SK-N-SH (cell line): ENCODE measurements at regions not wholly inside any gene's neighbourhood (a gene's known extent, or its start where the extent isn't known, plus 50 kb on each side); places are given as distances from the start of the nearest gene placed in this dataset.

Experiments
- CTCF ChIA-PET: fragments of 300-600, 350-600 bp; formaldehyde crosslinking; extraction: SDS; loops from one replicate; lab custom pipeline; 2021; lab: Yijun Ruan, JAX
- POLR2A ChIA-PET: fragments of 350-600 bp; sonication (Branson Sonifier 250); formaldehyde crosslinking; extraction: SDS; loops from one replicate; lab custom pipeline; 2020; ENCODE audit warnings: antibody characterized with exemption, inconsistent platforms; lab: Yijun Ruan, JAX
- DNase-seq: peaks from one replicate; pipeline ENCODE4 v3.0.0; 2012
- H2AFZ ChIP-seq: fragments of 200-600 bp; sonication (generic); 2 replicates; pipeline ENCODE4 v1.8.1; 2016; ENCODE audit warnings: antibody characterized with exemption, mild to moderate bottlenecking, low read depth
- H3F3A ChIP-seq: fragments of 200-600 bp; sonication (generic); replicated peaks from 2 replicates; pipeline ENCODE3; 2016; ENCODE audit warnings: antibody characterized with exemption, mild to moderate bottlenecking; ENCODE audit not compliant: insufficient read depth
- H3K27ac ChIP-seq, 2 experiments: fragments of 200-500 bp in 1 of 2; fragments of 200-600 bp in 1 of 2; sonication (Bioruptor generic) in 1 of 2; sonication (generic), shearing (Covaris generic) in 1 of 2; 2 replicates each; pipeline versions ENCODE4 v1.5.1 to v1.6.1; 2014 to 2016; ENCODE audit warnings: low read depth in 2 of 2, inconsistent platforms in 1 of 2, low read length in 1 of 2, mild to moderate bottlenecking in 1 of 2, mixed read lengths in 1 of 2
- H3K27me3 ChIP-seq: fragments of 200-600 bp; sonication (generic), shearing (Covaris generic); 2 replicates; pipeline ENCODE4 v1.6.1; 2016; ENCODE audit warnings: mixed run types; ENCODE audit not compliant: insufficient read depth
- H3K36me3 ChIP-seq, 2 experiments: fragments of 200-500 bp in 1 of 2; fragments of 200-600 bp in 1 of 2; sonication (Bioruptor generic) in 1 of 2; sonication (generic) in 1 of 2; replicated peaks in 1 of 2; 2 replicates each; pipeline versions ENCODE3 to v1.5.1; 2014 to 2016; ENCODE audit warnings: low read length in 1 of 2, mild to moderate bottlenecking in 1 of 2; ENCODE audit not compliant: insufficient read depth in 2 of 2, control insufficient read depth in 1 of 2
- H3K4me1 ChIP-seq, 2 experiments: fragments of 200-500 bp in 1 of 2; fragments of 200-600 bp in 1 of 2; sonication (Bioruptor generic) in 1 of 2; sonication (generic), shearing (Covaris generic) in 1 of 2; 2 replicates each; pipeline versions ENCODE4 v1.5.1 to v1.6.1; 2014 to 2016; ENCODE audit warnings: low read depth in 1 of 2, low read length in 1 of 2, mixed run types in 1 of 2; ENCODE audit not compliant: insufficient read depth in 2 of 2, control insufficient read depth in 1 of 2
- H3K4me2 ChIP-seq: fragments of 200-600 bp; sonication (generic), shearing (Covaris generic); 2 replicates; pipeline ENCODE4 v1.6.1; 2017; ENCODE audit warnings: mixed run types
- H3K4me3 ChIP-seq, 2 experiments: fragments of 200-500 bp in 1 of 2; fragments of 200-600 bp in 1 of 2; sonication (Bioruptor generic) in 1 of 2; sonication (generic), shearing (Covaris generic) in 1 of 2; 2 replicates each; pipeline versions ENCODE4 v1.5.1 to v1.8.1; 2014 to 2016; ENCODE audit warnings: low read depth in 2 of 2, inconsistent platforms in 1 of 2, low read length in 1 of 2, mild to moderate bottlenecking in 1 of 2, mixed read lengths in 1 of 2, moderate library complexity in 1 of 2
- H3K79me2 ChIP-seq: fragments of 200-600 bp; sonication (generic); 2 replicates; pipeline ENCODE4 v1.8.1; 2017; ENCODE audit warnings: mild to moderate bottlenecking; ENCODE audit not compliant: insufficient read depth
- H3K9ac ChIP-seq: fragments of 200-600 bp; sonication (generic); 2 replicates; pipeline ENCODE4 v1.6.1; 2017; ENCODE audit warnings: mixed run types
- H3K9me2 ChIP-seq: fragments of 200-600 bp; sonication (generic); 2 replicates; pipeline ENCODE4 v1.6.1; 2017; ENCODE audit warnings: mixed run types
- H3K9me3 ChIP-seq: fragments of 200-600 bp; sonication (generic); 2 replicates; pipeline ENCODE4 v1.6.1; 2017; ENCODE audit warnings: mixed run types, mild to moderate bottlenecking, moderate library complexity
- H4K20me1 ChIP-seq: fragments of 200-600 bp; sonication (generic); 2 replicates; pipeline ENCODE4 v1.6.1; 2017; ENCODE audit warnings: mild to moderate bottlenecking, mixed run types; ENCODE audit not compliant: insufficient read depth
- CTCF ChIP-seq: fragments of 200-600 bp; sonication (generic); IDR thresholded peaks from 2 replicates; pipeline ENCODE4 v1.6.1; 2017; ENCODE audit warnings: antibody characterized with exemption, mild to moderate bottlenecking, moderate library complexity
- ELF1 ChIP-seq: IDR thresholded peaks from 2 replicates; pipeline ENCODE4 v1.4.0; 2012
- EP300 ChIP-seq, 2 experiments: IDR thresholded peaks; 2 replicates each; pipeline versions ENCODE4 v1.4.0 to v1.6.1; 2012; ENCODE audit warnings: borderline replicate concordance in 1 of 2, low read depth in 1 of 2, low read length in 1 of 2
- EZH2phosphoT487 ChIP-seq: fragments of 200-600 bp; sonication (generic); IDR thresholded peaks from 2 replicates; pipeline ENCODE4 v1.6.1; 2017; ENCODE audit warnings: low read depth, mixed run types, mild to moderate bottlenecking, antibody characterized with exemption, moderate library complexity, borderline replicate concordance
- FOSL2 ChIP-seq: IDR thresholded peaks from 2 replicates; pipeline ENCODE4 v1.4.0; 2012; ENCODE audit warnings: low read depth, mild to moderate bottlenecking, moderate library complexity, borderline replicate concordance
- GATA2 ChIP-seq: sonication (generic); formaldehyde crosslinking; IDR thresholded peaks from 2 replicates; pipeline ENCODE4 v1.5.0; 2020; ENCODE audit warnings: mild to moderate bottlenecking, missing genetic modification reagents
- IRF3 ChIP-seq: fragments of 150-350 bp; IDR thresholded peaks from 2 replicates; pipeline ENCODE4 v1.6.1; 2016; ENCODE audit warnings: mild to moderate bottlenecking, low read depth, low read length
- JUND ChIP-seq: IDR thresholded peaks from 2 replicates; pipeline ENCODE4 v1.4.0; 2012
- MEF2A ChIP-seq: IDR thresholded peaks from 2 replicates; pipeline ENCODE4 v1.4.0; 2012; ENCODE audit warnings: low read depth, borderline replicate concordance
- PBX3 ChIP-seq: IDR thresholded peaks from 2 replicates; pipeline ENCODE4; 2012
- POLR2AphosphoS5 ChIP-seq: IDR thresholded peaks from 2 replicates; pipeline ENCODE4 v1.6.1; 2012; ENCODE audit warnings: low read depth, low read length
- RCOR1 ChIP-seq: fragments of 150-350 bp; IDR thresholded peaks from 2 replicates; pipeline ENCODE4 v1.6.1; 2017; ENCODE audit warnings: antibody characterized with exemption, low read length
- REST ChIP-seq: IDR thresholded peaks from 2 replicates; pipeline ENCODE4 v1.6.1; 2012; ENCODE audit warnings: mild to moderate bottlenecking, low read depth, low read length, moderate library complexity
- SIN3A ChIP-seq: IDR thresholded peaks from 2 replicates; pipeline ENCODE4 v1.6.1; 2012; ENCODE audit warnings: low read depth, mild to moderate bottlenecking, low read length, moderate library complexity, borderline replicate concordance
- TAF1 ChIP-seq: IDR thresholded peaks from 2 replicates; pipeline ENCODE4 v1.6.1; 2012; ENCODE audit warnings: low read depth, mild to moderate bottlenecking, low read length, moderate library complexity, borderline replicate concordance
- TCF12 ChIP-seq: IDR thresholded peaks from 2 replicates; pipeline ENCODE4 v1.4.0; 2012
- USF1 ChIP-seq: IDR thresholded peaks from 2 replicates; pipeline ENCODE4 v1.4.0; 2012; ENCODE audit warnings: low read depth, borderline replicate concordance
- USF2 ChIP-seq: fragments of 150-350 bp; IDR thresholded peaks from 2 replicates; pipeline ENCODE4 v1.6.1; 2017; ENCODE audit warnings: antibody characterized with exemption, low read length, low read depth, borderline replicate concordance
- YY1 ChIP-seq: IDR thresholded peaks from 2 replicates; pipeline ENCODE4 v1.4.0; 2012; ENCODE audit warnings: low read depth, mild to moderate bottlenecking
- ZBTB33 ChIP-seq: IDR thresholded peaks from 2 replicates; pipeline ENCODE4 v1.4.0; 2012; ENCODE audit warnings: low read depth, borderline replicate concordance
- WGBS: methylation state at CpG from one replicate; pipeline ENCODE4 v1.1.6; 2017; ENCODE audit warnings: low lambda C conversion rate; 5-methylcytosine and 5-hydroxymethylcytosine counted together

GRCh38 chr18:72058851-72059250 is 485.3 kb downstream of the CBLN2 start:
- Histone ChIP-seq H3K27me3 (no peaks in the 10 kb centered on the region), H3K36me3 (no peaks in the 10 kb centered on the region), H3K9me2 (no peaks in the 10 kb centered on the region), H3F3A (no peaks in the 10 kb centered on the region), H3K4me1 (no peaks in the 10 kb centered on the region; a peak in 1 of 4 replicates), H2AFZ (no peak overlapping the region), H3K4me3 (no peak overlapping the region), H3K9me3 (no peaks in the 10 kb centered on the region), H3K4me2 (no peak overlapping the region), H3K27ac (no peak overlapping the region), H4K20me1 (no peaks in the 10 kb centered on the region), H3K9ac (no peak overlapping the region), H3K79me2 (no peaks in the 10 kb centered on the region)
- no peak for TF ChIP-seq POLR2AphosphoS5
- no peak for TF ChIP-seq EZH2phosphoT487
- TF ChIP-seq EP300 (IDR thresholded peaks at IDR 0.05; ENCODE audit: borderline replicate concordance in 1 of 2, low read depth in 1 of 2, low read length in 1 of 2): no peak
- TF ChIP-seq GATA2 (CRISPR knock-in tag): no peak
- no peak for TF ChIP-seq ZBTB33
- no peak for TF ChIP-seq RCOR1
- TF ChIP-seq USF1: no peak
- TF ChIP-seq TAF1: no peak
- no peak for TF ChIP-seq JUND
- no peak for TF ChIP-seq MEF2A
- TF ChIP-seq IRF3: no peak
- no peak for TF ChIP-seq ELF1
- no peak for TF ChIP-seq TCF12
- no peak for TF ChIP-seq YY1
- TF ChIP-seq FOSL2: no peak
- no peak for TF ChIP-seq SIN3A
- TF ChIP-seq CTCF: no peak
- no peak for TF ChIP-seq REST
- TF ChIP-seq USF2: no peak
- no peak for TF ChIP-seq PBX3
- CTCF ChIA-PET: no interaction called here
- POLR2A ChIA-PET: no interaction called here
- WGBS: 70% methylated on average over 7 of the region's 7 CpGs
- DNase-seq: no peak
